ENCODE measurements at regions not wholly inside any gene's neighbourhood (a gene's known extent, or its start where the extent isn't known, plus 50 kb on each side); places are given as distances from the start of the nearest gene placed in this dataset.

GRCh38 chr2:83951378-83951947 is 507.6 kb downstream of the SUCLG1 start:
- ATAC-seq = no peak
- CTCF ChIA-PET = no interaction called here
- no peak overlapping the region for H3K4me3 ChIP-seq (ENCODE audit: low read depth in 2 of 2, low read length in 2 of 2)
- H3K27me3 ChIP-seq (ENCODE audit: control insufficient read depth, insufficient read depth, low read length) = no peaks in the 10 kb centered on the region
- intact Hi-C loops (cut with micrococcal nuclease; ENCODE audit: unreplicated experiment) (no loop called here), in situ Hi-C loops (cut with HindIII; ENCODE audit: low pct_unique_long_range_greater_than_20kb, low sequenced_read_pairs) (no loop called here)
- POLR2A ChIA-PET = no interaction called here
- H3K36me3 ChIP-seq (ENCODE audit: control insufficient read depth, insufficient read depth, low read length) = no peaks in the 10 kb centered on the region
- no peaks in the 10 kb centered on the region for H3K4me1 ChIP-seq (ENCODE audit: control insufficient read depth, insufficient read depth, low read length)
- no peak for TF ChIP-seq CTCF (IDR thresholded peaks at IDR 0.05)
- TF ChIP-seq REST (IDR thresholded peaks at IDR 0.05; ENCODE audit: insufficient read depth in 1 of 2, low read depth in 2 of 2, low read length in 1 of 2) = no peak
- TF ChIP-seq TCF7L2 (IDR thresholded peaks at IDR 0.05; ENCODE audit: low read depth, low read length) = no peak
- TF ChIP-seq POLR2AphosphoS5 (IDR thresholded peaks at IDR 0.05; ENCODE audit: low read depth, low read length) = no peak
- TF ChIP-seq SIN3A (IDR thresholded peaks at IDR 0.05; ENCODE audit: borderline replicate concordance, insufficient read depth, low read depth, low read length) = no peak
- no peaks in the 10 kb centered on the region for H3K9me3 ChIP-seq (ENCODE audit: control insufficient read depth, insufficient read depth, low read depth, low read length)
- no peak overlapping the region for H3K27ac ChIP-seq (ENCODE audit: low read length)
- DNase-seq (ENCODE audit: low read depth, low spot score) = no peak
- BruUV-seq (replicated peaks) = no TSS peak

- Histone ChIP-seq H3K4me1 (ENCODE audit: control insufficient read depth, insufficient read depth, low read length) (no peaks in the 10 kb centered on the region), H3K27ac (ENCODE audit: low read length) (no peak overlapping the region), H3K9me3 (ENCODE audit: control insufficient read depth, insufficient read depth, low read depth, low read length) (no peaks in the 10 kb centered on the region), H3K4me3 (ENCODE audit: low read depth in 2 of 2, low read length in 2 of 2) (no peak overlapping the region), H3K36me3 (ENCODE audit: control insufficient read depth, insufficient read depth, low read length) (no peaks in the 10 kb centered on the region), H3K27me3 (ENCODE audit: control insufficient read depth, insufficient read depth, low read length) (no peaks in the 10 kb centered on the region)
- in situ Hi-C loops (cut with HindIII; ENCODE audit: low pct_unique_long_range_greater_than_20kb, low sequenced_read_pairs) = no loop called here
- ATAC-seq = no peak
- BruUV-seq (replicated peaks) = no TSS peak
- CTCF ChIA-PET = no interaction called here
- intact Hi-C loops (cut with micrococcal nuclease; ENCODE audit: unreplicated experiment) = no loop called here
- TF ChIP-seq POLR2AphosphoS5 (IDR thresholded peaks at IDR 0.05; ENCODE audit: low read depth, low read length) (no peak), SIN3A (IDR thresholded peaks at IDR 0.05; ENCODE audit: borderline replicate concordance, insufficient read depth, low read depth, low read length) (no peak), TCF7L2 (IDR thresholded peaks at IDR 0.05; ENCODE audit: low read depth, low read length) (no peak), CTCF (IDR thresholded peaks at IDR 0.05) (no peak), REST (IDR thresholded peaks at IDR 0.05; ENCODE audit: insufficient read depth in 1 of 2, low read depth in 2 of 2, low read length in 1 of 2) (no peak)
- DNase-seq (ENCODE audit: low read depth, low spot score) = no peak
- POLR2A ChIA-PET = no interaction called here
These were observed 509.7 kb downstream of the SUCLG1 start for GRCh38 chr2:83949361-83949760.

Measured in Panc1 (cell line).